Bronchial epithelial cell (primary cell): ENCODE measurements at regions not wholly inside any gene's neighbourhood (a gene's known extent, or its start where the extent isn't known, plus 50 kb on each side); places are given as distances from the start of the nearest gene placed in this dataset.

Experiments
- DNase-seq: peaks from one replicate; pipeline ENCODE4 v3.0.0-alpha.2; 2010; ENCODE audit warnings: low read depth
- FAIRE-seq: peaks from 2 replicates; lab custom pipeline; 2011; peaks lifted over from hg19 to GRCh38; lab: Jason Lieb, UNC
- H3K27me3 ChIP-seq: 2 replicates; pipeline ENCODE4 v1.5.1; 2011; ENCODE audit warnings: low read length; ENCODE audit not compliant: control insufficient read depth, insufficient read depth
- H3K36me3 ChIP-seq: 2 replicates; pipeline ENCODE4 v1.5.1; 2011; ENCODE audit warnings: low read length; ENCODE audit not compliant: control insufficient read depth, insufficient read depth
- H3K4me3 ChIP-seq: 2 replicates; pipeline ENCODE4 v1.5.1; 2011; ENCODE audit warnings: mild to moderate bottlenecking, low read depth, low read length, control low read depth
- TF ChIP-seq, protein P1 (sequence below): IDR thresholded peaks from 2 replicates; pipeline ENCODE4 v1.5.1; 2011; ENCODE audit warnings: mild to moderate bottlenecking, moderate library complexity, low read length, control low read depth, inconsistent platforms; ENCODE audit not compliant: insufficient read depth, severe bottlenecking

DNA sequence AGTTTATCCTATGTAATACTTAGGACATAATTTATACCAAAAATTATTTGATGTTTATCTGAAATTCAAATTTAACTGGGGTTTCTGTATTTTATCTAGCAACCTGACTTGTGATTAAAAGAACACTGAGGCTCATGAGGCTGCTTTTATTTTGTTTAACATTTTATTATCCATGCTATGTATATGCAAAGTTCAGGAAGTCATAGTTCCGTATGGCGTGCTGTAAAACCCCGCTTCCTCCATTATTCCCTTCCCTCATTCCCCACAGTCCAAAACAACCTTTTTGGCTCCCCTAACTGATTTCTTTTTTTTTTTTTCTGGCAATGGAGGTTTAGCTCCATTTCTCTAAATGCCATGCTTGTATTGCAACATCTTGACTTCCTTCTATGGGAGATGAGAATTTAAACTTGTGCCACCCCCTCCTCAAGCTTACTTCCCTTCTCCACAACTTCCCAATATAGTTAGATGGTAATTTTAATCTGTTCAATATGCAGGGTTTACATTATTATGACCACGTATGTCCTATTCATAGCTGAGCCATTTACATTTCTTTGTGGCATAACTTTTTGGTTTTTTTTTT, 138.0 kb upstream of the DNAH14 start:
- H3K27me3 ChIP-seq = peaks cover 2% of the 10 kb centered on the region
- no peak overlapping the region for H3K4me3 ChIP-seq
- FAIRE-seq = no peak
- no peaks in the 10 kb centered on the region for H3K36me3 ChIP-seq
- TF ChIP-seq, protein P1, sequence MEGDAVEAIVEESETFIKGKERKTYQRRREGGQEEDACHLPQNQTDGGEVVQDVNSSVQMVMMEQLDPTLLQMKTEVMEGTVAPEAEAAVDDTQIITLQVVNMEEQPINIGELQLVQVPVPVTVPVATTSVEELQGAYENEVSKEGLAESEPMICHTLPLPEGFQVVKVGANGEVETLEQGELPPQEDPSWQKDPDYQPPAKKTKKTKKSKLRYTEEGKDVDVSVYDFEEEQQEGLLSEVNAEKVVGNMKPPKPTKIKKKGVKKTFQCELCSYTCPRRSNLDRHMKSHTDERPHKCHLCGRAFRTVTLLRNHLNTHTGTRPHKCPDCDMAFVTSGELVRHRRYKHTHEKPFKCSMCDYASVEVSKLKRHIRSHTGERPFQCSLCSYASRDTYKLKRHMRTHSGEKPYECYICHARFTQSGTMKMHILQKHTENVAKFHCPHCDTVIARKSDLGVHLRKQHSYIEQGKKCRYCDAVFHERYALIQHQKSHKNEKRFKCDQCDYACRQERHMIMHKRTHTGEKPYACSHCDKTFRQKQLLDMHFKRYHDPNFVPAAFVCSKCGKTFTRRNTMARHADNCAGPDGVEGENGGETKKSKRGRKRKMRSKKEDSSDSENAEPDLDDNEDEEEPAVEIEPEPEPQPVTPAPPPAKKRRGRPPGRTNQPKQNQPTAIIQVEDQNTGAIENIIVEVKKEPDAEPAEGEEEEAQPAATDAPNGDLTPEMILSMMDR = no peak
- DNase-seq = no peak

DNA sequence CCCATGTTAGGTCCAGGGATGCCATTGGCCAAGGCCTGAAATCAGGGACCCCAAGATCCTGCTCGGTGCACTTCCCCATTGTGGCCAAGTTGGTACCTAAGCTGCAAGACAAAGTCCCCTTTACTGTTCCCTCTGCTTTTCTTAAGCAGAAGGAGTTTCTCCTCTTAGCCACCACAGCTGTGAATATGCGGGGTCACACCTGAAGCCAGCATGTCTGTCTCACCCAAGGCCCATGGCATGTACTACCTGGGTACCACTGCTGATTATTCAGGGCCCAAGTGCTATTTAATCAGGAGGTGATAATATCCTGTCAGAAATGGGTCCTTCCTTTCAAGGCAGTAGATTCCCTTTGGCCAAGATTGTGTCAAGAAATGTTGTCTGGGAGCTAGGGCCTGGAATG, 133.9 kb upstream of the DNAH14 start:
- FAIRE-seq = no peak
- TF ChIP-seq, protein P1 = no peak
- Histone ChIP-seq H3K27me3 (no peaks in the 10 kb centered on the region), H3K36me3 (no peaks in the 10 kb centered on the region), H3K4me3 (no peak overlapping the region)
- DNase-seq = no peak

DNA sequence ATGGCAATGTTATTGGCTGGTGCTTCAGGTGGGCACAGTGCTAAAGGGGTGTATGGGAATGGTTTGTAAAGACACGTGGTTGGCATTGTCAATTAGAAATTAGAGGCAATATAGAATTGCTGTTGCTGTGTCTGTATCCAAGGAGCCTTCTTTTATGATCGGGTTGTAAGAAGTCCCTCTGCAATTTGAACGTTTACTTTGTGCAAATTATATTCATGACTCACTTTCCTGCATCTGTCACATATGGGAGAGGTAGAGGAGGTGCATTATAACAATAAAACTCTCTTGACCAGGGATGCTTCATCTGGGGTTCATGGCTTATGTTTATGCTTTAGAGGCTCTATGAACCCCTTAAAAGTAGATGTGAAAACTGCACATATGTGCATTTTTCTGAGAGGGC, 130.4 kb upstream of the DNAH14 start:
- H3K27me3 ChIP-seq = no peaks in the 10 kb centered on the region
- no peaks in the 10 kb centered on the region for H3K36me3 ChIP-seq
- TF ChIP-seq, protein P1 = no peak
- FAIRE-seq = no peak
- DNase-seq = peak; percentile 13
- H3K4me3 ChIP-seq = no peak overlapping the region

DNA sequence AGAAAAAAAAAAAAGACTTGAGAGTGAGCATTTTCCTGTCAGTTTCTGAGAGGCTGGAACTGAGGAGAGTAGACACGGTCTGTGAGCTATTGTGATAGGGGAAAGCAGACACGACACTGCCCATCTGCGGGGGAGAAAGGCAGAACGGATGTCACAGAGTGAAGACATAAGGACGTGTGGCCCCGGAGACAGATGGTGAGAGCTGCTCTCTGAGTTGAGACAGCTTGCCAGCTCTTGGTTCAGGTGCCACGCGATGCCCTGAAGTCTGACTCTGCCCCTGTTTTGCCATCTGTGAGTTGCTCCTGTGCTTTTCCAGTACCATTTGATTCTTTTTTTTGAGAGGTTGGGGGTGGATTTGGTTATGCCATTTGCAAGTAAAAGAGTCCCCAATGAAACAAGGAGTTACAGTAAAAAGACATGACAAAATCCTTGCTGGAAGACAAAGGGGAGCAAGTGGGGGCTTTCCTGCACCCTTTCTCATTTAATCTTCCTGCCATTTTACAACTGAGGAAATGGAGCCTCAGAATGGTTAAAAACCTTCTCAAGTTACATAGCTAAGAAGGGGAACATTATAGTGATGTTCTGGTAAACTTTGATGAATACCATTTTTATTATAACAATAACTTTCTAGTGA, 128.9 kb upstream of the DNAH14 start:
- TF ChIP-seq, protein P1 = no peak
- Histone ChIP-seq H3K36me3 (no peaks in the 10 kb centered on the region), H3K27me3 (no peaks in the 10 kb centered on the region), H3K4me3 (no peak overlapping the region)
- no peak for DNase-seq
- FAIRE-seq = no peak

DNA sequence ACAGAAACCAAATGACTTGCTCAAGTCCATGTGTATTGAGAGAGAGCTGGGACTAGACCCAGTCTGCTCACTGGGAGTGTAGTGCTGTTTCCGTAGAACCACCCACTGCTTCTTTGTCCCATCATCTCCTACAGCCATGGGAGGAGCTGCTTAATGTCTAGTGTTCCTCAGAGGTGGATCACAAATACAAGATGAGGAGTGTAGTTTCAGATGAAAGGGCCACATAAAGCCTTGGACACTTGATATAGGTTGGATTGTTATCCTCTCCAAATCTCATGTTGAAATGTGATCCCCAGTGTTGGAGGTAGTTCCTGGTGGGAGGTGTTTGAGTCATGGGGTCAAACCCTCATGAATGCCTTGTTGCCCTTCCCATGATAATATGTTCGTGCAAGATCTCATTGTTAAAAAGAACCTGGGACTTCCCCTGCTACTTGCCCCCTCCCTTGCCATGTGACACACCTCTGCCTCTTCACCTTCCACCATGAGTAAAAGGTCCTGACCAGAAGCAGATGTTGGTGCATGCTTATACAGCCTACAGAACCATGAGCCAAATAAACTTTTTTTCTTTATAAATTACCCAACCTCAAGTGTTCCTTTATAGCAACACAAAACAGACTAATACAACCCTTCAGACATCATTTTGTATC, 127.5 kb upstream of the DNAH14 start:
- no peak for DNase-seq
- no peak overlapping the region for H3K4me3 ChIP-seq
- TF ChIP-seq, protein P1 = no peak
- no peaks in the 10 kb centered on the region for H3K36me3 ChIP-seq
- no peak for FAIRE-seq
- H3K27me3 ChIP-seq = no peaks in the 10 kb centered on the region
